ENCODE measurements at regions not wholly inside any gene's neighbourhood (a gene's known extent, or its start where the extent isn't known, plus 50 kb on each side); places are given as distances from the start of the nearest gene placed in this dataset.

- intact Hi-C loops (cut with micrococcal nuclease), result no loop called here
Measured at GRCh38 chr3:167895684-167896083, 160.2 kb downstream of the SERPINI1 start.

DNA sequence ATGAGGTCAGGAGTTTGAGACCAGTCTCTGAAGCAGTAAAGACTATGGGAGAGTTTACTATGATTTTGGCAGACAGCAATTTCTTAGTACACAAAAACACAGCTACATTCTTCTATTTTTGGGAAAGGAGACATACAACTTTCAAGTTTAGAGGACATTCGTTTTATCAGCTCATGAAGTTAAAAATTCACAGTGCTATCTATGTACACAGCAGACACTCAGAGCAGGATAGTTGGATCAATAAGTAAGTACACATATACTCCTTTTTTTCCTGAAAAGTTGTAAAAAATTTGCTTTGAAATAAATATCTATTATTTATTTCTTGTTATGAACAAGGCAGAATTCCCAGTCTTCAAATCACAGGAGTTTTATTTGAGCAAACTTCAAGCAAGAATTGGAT, 159.7 kb downstream of the SERPINI1 start:
- intact Hi-C loops (cut with micrococcal nuclease), result no loop called here

DNA sequence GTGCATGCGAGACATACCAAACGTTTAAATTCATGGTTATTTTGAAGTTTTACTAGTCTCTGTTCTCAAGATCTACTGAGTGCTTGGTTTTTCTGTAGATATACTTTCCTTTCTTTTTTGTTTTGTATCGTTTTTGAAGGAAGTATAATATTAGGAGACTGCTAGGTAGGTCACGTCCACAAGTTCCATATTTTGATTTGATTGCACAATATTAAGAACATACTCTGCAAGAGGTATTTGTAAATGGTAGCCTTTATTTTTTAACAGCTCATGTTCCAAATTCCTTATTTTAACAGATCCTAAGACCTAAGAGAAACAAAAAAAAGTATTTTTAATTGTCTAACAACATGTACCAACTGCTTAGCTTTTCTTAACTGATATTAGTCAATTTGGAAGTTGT, 156.7 kb downstream of the SERPINI1 start:
- intact Hi-C loops (cut with micrococcal nuclease), result no loop called here

DNA sequence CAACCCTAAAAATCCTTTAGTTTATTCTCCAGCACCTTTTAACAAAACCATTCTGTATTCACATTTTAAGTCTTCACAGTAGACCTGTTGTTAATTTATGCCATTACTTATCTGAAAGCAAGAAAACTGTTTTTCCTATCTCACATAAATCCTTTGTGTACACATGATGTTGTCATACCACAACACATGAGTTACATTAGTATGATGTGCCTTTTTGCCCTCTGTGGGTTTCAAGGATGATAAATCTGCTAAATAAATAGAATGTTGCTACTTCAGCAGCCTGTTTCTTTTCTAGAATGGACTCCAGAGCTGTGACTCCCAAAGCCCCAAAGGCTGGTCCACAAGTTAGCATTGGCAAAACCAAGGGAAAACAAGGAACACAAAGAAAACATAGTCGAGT, 151.6 kb downstream of the SERPINI1 start:
- intact Hi-C loops (cut with micrococcal nuclease), result no loop called here

- intact Hi-C loops (cut with micrococcal nuclease), result no loop called here
Measured at GRCh38 chr3:167886690-167887089, 151.2 kb downstream of the SERPINI1 start.

- intact Hi-C loops (cut with micrococcal nuclease), result no loop called here
Measured at GRCh38 chr3:167885277-167885676, 149.8 kb downstream of the SERPINI1 start.

DNA sequence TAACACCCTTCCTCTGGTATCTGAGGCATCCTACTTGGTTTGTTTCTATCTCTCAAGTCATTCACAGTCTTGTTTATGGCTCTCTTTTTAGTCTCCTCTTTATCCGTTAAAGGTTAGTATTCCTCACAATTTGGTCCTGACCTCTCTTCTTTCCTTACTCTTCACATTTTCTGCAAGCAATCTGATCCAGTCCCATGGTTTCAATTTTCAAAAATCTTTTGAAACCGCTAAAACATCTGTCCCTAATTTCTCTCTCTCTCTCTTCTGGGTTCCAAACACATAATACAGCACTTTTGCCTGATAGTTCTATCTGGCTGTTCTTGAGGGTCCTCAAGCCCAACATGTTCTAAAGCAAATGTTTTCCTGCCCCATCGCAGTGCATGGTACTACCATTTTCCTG, 149.0 kb downstream of the SERPINI1 start:
- intact Hi-C loops (cut with micrococcal nuclease), result no loop called here

GRCh38 chr3:167883452-167883851, 147.9 kb downstream of the SERPINI1 start:
- intact Hi-C loops (cut with micrococcal nuclease), result loop anchor here (2.0 kb wide), 2 partner anchors 73 to 199 kb away; no protein-coding TSS in a partner anchor

DNA sequence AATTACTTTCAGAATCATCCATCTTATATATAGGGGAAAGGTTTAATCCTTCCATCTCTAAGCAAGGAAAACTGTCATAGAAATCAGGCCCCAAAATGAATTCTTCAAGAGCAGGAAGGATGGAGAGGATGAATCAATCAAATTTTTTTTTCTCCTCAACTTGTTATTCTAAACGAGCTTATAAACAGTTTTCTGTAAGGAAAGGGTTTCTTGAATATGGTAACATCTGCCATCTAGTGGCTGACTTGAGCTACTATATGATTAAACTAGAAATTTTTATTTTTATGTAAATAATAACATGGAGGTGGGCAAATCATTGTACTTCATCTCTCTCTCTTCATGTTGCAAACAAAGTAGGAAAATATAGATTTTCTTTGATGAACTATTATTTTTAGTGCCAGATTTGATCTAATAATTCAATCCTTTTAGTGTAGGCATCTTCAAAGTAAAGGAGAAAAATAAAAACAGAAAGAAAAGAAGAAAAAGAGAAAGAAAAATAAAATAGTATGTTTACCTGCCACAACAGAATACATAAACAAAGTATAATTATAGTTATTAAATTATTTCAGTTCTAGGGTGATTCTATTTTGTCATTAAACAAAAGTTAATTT, 146.6 kb downstream of the SERPINI1 start:
- intact Hi-C loops (cut with micrococcal nuclease), result loop anchor here (1.0 to 2.0 kb wide), 4 partner anchors 71 to 502 kb away; partner anchors contain the start of genes SERPINI1 and ZBBX

DNA sequence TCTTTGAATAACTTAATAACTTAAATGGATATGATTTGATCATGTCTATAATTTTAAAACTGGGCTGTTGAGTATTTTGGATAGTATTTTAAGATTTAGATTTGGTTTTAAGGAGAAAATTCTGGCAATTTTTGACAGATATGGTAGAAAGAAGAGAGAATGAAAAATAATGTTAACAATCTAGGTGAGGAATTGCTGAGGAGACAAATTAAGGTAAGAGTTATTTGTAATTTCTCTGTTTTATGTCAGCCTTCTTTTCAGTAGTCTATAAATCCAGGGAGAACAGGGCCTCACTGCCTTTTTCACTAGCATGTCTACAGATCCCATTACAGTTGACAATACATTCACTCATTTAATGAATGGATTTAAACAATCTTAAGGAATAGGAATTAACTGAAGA, 144.7 kb downstream of the SERPINI1 start:
- intact Hi-C loops (cut with micrococcal nuclease), result no loop called here

DNA sequence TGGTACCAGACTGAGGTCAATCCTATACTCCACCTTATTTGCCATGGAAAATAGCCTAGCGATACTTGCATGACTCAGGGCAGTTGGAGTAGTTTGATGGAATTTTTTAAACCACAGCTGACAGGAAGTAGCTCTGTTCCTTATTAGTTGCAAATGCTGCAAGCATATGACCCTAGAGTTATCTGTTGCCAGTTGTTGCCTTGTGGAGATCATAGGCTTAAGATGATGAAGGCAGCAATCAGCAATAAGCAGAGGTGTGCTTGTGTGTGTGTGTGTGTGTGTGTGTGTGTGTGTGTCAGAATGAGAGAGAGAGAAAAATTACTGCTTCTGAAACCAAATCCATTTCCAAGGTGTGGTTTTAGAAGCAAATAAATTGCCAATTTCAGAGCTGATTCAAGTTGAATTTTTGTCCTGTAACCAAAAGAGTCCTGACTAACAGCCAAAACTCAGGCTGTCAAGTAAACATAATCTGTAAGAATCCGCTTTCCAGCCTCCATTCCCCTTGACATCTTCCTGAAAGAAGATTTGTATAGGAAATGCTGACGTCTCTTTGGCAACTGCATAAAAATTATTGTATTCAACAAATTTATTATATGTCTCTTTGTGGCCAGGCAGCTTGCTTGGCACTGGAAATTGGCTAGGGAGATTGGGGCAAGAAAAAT, 141.2 kb downstream of the SERPINI1 start:
- intact Hi-C loops (cut with micrococcal nuclease), result no loop called here
